Effector memory CD4-positive, alpha-beta T cell (primary cell): ENCODE measurements at regions not wholly inside any gene's neighbourhood (a gene's known extent, or its start where the extent isn't known, plus 50 kb on each side); places are given as distances from the start of the nearest gene placed in this dataset.
"Not testable (repeated sequence)": the region's sequence is repeated elsewhere in the genome, so short reads cannot be mapped to it uniquely, and the experiment has no call there.

Experiments
- DNase-seq, 3 donors: peaks; one replicate each; pipeline ENCODE4 v3.0.0-alpha.2; 2020
- H3K27ac ChIP-seq: 2 replicates; pipeline ENCODE4 v1.7.0; 2013; ENCODE audit warnings: mild to moderate bottlenecking, low read length, moderate library complexity; ENCODE audit not compliant: insufficient read depth, poor library complexity, severe bottlenecking
- H3K27me3 ChIP-seq: replicated peaks from 2 replicates; pipeline ENCODE4 v1.7.0; 2013; ENCODE audit warnings: mild to moderate bottlenecking, low read length; ENCODE audit not compliant: insufficient read depth, control insufficient read depth, poor library complexity, severe bottlenecking
- H3K36me3 ChIP-seq: 2 replicates; pipeline ENCODE4 v1.7.0; 2013; ENCODE audit warnings: mild to moderate bottlenecking, low read length, moderate library complexity; ENCODE audit not compliant: control insufficient read depth, insufficient read depth
- H3K4me1 ChIP-seq: 2 replicates; pipeline ENCODE4 v1.7.0; 2013; ENCODE audit warnings: low read length, mild to moderate bottlenecking; ENCODE audit not compliant: control insufficient read depth, insufficient read depth, poor library complexity, severe bottlenecking
- H3K4me3 ChIP-seq: 2 replicates; pipeline ENCODE4 v1.7.0; 2013; ENCODE audit warnings: low read length, low read depth, mild to moderate bottlenecking; ENCODE audit not compliant: insufficient read depth, poor library complexity, severe bottlenecking
- H3K9me3 ChIP-seq: 2 replicates; pipeline ENCODE4 v1.7.0; 2013; ENCODE audit warnings: mild to moderate bottlenecking, low read length, moderate library complexity; ENCODE audit not compliant: control insufficient read depth

- Histone ChIP-seq H3K36me3 (no peaks in the 10 kb centered on the region), H3K27ac (no peak overlapping the region), H3K9me3 (no peaks in the 10 kb centered on the region), H3K4me1 (no peaks in the 10 kb centered on the region), H3K27me3 (no peaks in the 10 kb centered on the region), H3K4me3 (no peak overlapping the region)
- DNase-seq: no peak
These were observed 182.5 kb upstream of the TENM4 start for GRCh38 chr11:79623375-79623774.

DNA sequence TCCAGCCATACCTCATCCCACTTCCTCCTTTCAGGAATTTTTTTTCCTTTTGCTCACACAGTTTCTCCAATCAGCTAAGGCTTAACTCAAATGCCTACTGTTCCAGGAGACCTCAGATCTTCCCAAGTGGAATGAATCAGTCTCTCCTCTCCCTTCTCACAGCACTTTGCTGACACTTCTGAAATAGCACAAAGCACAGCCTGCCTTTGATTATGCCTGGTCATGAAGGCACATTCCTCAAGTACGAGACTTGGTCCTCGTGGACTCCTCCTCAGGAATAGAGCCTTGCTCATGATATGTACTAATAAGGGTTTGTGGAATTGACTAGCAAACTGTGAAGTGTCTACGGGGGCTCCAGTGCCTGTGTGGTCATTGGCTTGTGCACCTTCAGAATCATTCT lies 176.7 kb upstream of the TENM4 start:
- no peak overlapping the region for H3K4me3 ChIP-seq
- H3K27ac ChIP-seq: no peak overlapping the region
- no peaks in the 10 kb centered on the region for H3K27me3 ChIP-seq
- no peak for DNase-seq
- H3K36me3 ChIP-seq: no peaks in the 10 kb centered on the region
- H3K9me3 ChIP-seq: no peaks in the 10 kb centered on the region
- H3K4me1 ChIP-seq: no peaks in the 10 kb centered on the region

DNA sequence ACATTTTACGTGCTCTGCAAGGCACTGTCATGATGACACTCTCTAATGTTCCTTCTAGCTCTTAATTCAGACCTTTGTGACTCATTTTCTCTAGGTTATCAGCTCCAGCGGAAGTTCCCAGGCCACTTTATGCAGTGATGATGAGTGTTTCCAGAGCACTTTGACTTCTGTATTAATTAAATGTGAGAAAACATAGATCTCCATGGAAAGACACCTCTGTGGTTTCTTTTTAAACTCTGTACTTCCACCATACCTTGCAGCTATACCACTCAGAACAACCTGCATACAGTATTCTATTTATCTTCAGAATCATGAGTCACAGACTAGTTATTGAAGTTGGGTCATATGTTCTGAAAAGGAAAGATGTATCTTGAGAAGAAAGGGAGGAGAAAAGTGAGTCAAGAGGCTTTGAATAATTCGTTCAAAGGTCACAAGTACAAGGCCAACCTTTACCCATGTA lies 175.6 kb upstream of the TENM4 start:
- Histone ChIP-seq H3K4me1 (no peaks in the 10 kb centered on the region), H3K27me3 (no peaks in the 10 kb centered on the region), H3K4me3 (no peak overlapping the region), H3K9me3 (no peaks in the 10 kb centered on the region), H3K27ac (no peak overlapping the region), H3K36me3 (no peaks in the 10 kb centered on the region)
- no peak for DNase-seq

DNA sequence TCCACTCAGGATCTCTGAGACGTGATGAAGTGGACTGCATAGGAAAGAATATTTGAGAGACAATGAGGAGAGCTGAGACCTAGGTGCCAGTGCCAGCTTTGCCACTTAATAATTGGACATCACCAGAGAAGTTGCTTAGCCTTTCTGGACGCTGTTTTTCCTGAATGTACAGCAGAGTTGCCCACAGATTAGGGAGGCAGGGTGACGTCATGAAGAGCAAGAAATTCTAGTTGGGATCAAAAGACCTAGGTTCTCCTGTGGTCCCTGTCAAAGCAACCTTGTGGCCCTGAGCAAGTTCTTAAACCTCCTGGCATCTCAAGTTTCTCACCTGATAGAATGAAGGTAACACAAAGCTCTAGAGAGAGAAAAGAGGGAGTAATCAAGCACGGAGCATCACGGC lies 174.6 kb upstream of the TENM4 start:
- Histone ChIP-seq H3K27me3 (no peaks in the 10 kb centered on the region), H3K36me3 (no peaks in the 10 kb centered on the region), H3K4me1 (no peaks in the 10 kb centered on the region), H3K4me3 (no peak overlapping the region), H3K27ac (no peak overlapping the region), H3K9me3 (no peaks in the 10 kb centered on the region)
- DNase-seq: no peak

DNA sequence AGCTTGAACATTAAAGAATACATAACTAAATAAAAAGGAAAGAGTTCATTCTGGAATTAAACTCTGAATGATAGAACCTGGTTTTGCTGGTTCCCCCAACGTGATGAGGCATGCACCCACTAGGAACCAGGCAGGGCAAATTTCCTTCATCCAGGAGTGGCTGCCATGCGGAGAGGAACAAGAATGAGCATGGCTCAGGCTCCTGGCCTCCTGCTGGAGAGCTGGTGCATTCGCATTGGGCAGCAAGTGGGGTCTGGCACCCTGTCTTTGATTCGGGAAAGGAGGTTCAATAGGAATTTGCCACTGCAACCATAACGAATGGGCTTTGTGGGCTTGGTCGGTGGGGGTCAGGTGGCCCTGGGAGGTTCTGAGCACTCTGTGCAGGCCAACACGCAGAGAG lies 169.8 kb upstream of the TENM4 start:
- no peaks in the 10 kb centered on the region for H3K4me1 ChIP-seq
- no peak for DNase-seq
- H3K9me3 ChIP-seq: no peaks in the 10 kb centered on the region
- H3K36me3 ChIP-seq: no peaks in the 10 kb centered on the region
- no peak overlapping the region for H3K27ac ChIP-seq
- no peaks in the 10 kb centered on the region for H3K27me3 ChIP-seq
- no peak overlapping the region for H3K4me3 ChIP-seq

DNA sequence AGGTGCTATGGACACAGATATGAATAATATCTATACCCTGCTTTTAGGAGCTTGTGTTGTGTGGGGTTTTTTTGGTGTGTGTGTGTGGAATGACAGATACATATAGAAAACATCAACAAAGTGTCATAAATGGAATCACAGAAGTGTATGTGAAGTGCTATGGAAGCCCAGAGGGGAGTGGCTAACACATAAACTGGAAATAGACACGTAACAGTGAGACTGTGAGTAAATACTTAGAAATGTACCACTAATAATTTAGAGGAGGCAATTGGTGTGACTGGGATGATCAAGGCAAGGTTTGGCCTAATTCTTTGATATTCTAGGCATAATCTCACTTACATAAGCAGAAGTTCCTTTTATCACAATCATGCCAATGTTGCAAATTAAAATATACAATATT lies 169.3 kb upstream of the TENM4 start:
- H3K27me3 ChIP-seq: no peaks in the 10 kb centered on the region
- no peak for DNase-seq
- no peak overlapping the region for H3K4me3 ChIP-seq
- H3K27ac ChIP-seq: no peak overlapping the region
- no peaks in the 10 kb centered on the region for H3K9me3 ChIP-seq
- H3K36me3 ChIP-seq: no peaks in the 10 kb centered on the region
- no peaks in the 10 kb centered on the region for H3K4me1 ChIP-seq

- no peak for DNase-seq
- Histone ChIP-seq H3K9me3 (no peaks in the 10 kb centered on the region), H3K27ac (no peak overlapping the region), H3K4me3 (no peak overlapping the region), H3K27me3 (no peaks in the 10 kb centered on the region), H3K4me1 (no peaks in the 10 kb centered on the region), H3K36me3 (no peaks in the 10 kb centered on the region)
These were observed 168.7 kb upstream of the TENM4 start for GRCh38 chr11:79609511-79609910.

GRCh38 chr11:79606461-79606860 lies 165.6 kb upstream of the TENM4 start:
- H3K4me1 ChIP-seq, H3K9me3 ChIP-seq, H3K4me3 ChIP-seq, H3K36me3 ChIP-seq, H3K27me3 ChIP-seq, DNase-seq, H3K27ac ChIP-seq: not testable (repeated sequence)

GRCh38 chr11:79600711-79601110 lies 159.9 kb upstream of the TENM4 start:
- Histone ChIP-seq H3K36me3 (no peaks in the 10 kb centered on the region), H3K4me3 (no peak overlapping the region), H3K4me1 (no peaks in the 10 kb centered on the region), H3K27me3 (no peaks in the 10 kb centered on the region), H3K9me3 (no peaks in the 10 kb centered on the region), H3K27ac (no peak overlapping the region)
- DNase-seq: no peak

GRCh38 chr11:79594834-79595233 lies 154.0 kb upstream of the TENM4 start:
- no peak overlapping the region for H3K4me3 ChIP-seq
- H3K27ac ChIP-seq: no peak overlapping the region
- H3K9me3 ChIP-seq: no peaks in the 10 kb centered on the region
- H3K27me3 ChIP-seq: no peaks in the 10 kb centered on the region
- H3K36me3 ChIP-seq: no peaks in the 10 kb centered on the region
- no peak for DNase-seq
- no peaks in the 10 kb centered on the region for H3K4me1 ChIP-seq

DNA sequence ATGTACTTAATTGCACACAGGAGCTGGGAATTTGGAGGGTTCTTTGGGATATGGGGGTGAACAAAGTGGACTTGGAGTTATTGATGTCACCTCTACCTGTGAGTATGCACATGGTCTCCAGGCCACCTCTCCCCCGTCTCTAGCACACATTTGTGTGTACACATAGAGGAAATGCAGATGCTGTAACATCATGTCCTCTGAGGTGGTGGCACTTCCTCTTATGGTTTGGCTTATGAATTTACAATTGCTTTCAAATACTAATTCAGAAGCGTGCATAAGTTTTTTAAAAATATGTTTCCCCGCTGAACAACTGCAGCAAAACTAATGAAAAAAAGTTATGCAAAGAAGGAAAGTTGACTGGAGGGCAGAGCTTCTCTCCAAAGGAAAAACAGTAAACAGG lies 152.0 kb upstream of the TENM4 start:
- H3K36me3 ChIP-seq: no peaks in the 10 kb centered on the region
- no peak overlapping the region for H3K27ac ChIP-seq
- H3K27me3 ChIP-seq: no peaks in the 10 kb centered on the region
- H3K4me3 ChIP-seq: no peak overlapping the region
- no peaks in the 10 kb centered on the region for H3K9me3 ChIP-seq
- DNase-seq: no peak
- H3K4me1 ChIP-seq: no peaks in the 10 kb centered on the region
